T-cell (primary cell): ENCODE measurements at regions not wholly inside any gene's neighbourhood (a gene's known extent, or its start where the extent isn't known, plus 50 kb on each side); places are given as distances from the start of the nearest gene placed in this dataset.

Source experiments
- ATAC-seq, 4 experiments: fragments of 200-7000 bp in 3 of 4; fragments of 150-1000 bp in 1 of 4; cut with Tn5 transposase; replicated peaks in 1 of 4; 1 replicate in 3 of 4; 2 replicates in 1 of 4; pipeline ENCODE4 v1.10.0; 2021; ENCODE audit warnings: moderate library complexity in 3 of 4, mild to moderate bottlenecking in 2 of 4, moderate number of reproducible peaks in 1 of 4
- CTCF ChIA-PET, 2 donors: fragments of 300-600 bp; sonication (Branson Sonifier 250); formaldehyde crosslinking; loops; one replicate each; lab custom pipeline; 2022; ENCODE audit warnings: antibody characterized with exemption in 2 of 2; lab: Charles Lee
- POLR2A ChIA-PET, 2 donors: fragments of 300-600 bp; sonication (Branson Sonifier 250); formaldehyde crosslinking; loops; one replicate each; lab custom pipeline; 2022; ENCODE audit warnings: antibody characterized with exemption in 2 of 2; lab: Charles Lee
- DNase-seq, 35 experiments: peaks; one replicate each; pipeline versions ENCODE4 v3.0.0 to v3.0.0-alpha.2; 2013 to 2023
- H3K27ac ChIP-seq: one replicate; pipeline ENCODE4 v1.5.1; 2013; ENCODE audit warnings: low read length
- H3K27me3 ChIP-seq, 2 experiments: replicated peaks in 1 of 2; 1 replicate in 1 of 2; 2 replicates in 1 of 2; pipeline versions ENCODE4 v1.6.1 to v1.7.0; 2013; ENCODE audit warnings: low read length in 1 of 2, mixed read lengths in 1 of 2; ENCODE audit not compliant: control insufficient read depth in 2 of 2, insufficient read depth in 2 of 2; ENCODE audit errors: extremely low read depth in 1 of 2
- H3K36me3 ChIP-seq, 2 donors: 1 replicate in 1 of 2; 2 replicates in 1 of 2; pipeline versions ENCODE4 v1.6.1 to v1.7.0; 2013; ENCODE audit warnings: low read length in 1 of 2; ENCODE audit not compliant: control insufficient read depth in 2 of 2, insufficient read depth in 1 of 2; ENCODE audit errors: extremely low read depth in 1 of 2
- H3K4me1 ChIP-seq, 2 experiments: 1 replicate in 1 of 2; 2 replicates in 1 of 2; pipeline versions ENCODE4 v1.6.1 to v1.7.0; 2013; ENCODE audit warnings: low read length in 2 of 2, mixed read lengths in 1 of 2; ENCODE audit not compliant: insufficient read depth in 2 of 2, control insufficient read depth in 1 of 2; ENCODE audit errors: extremely low read depth in 1 of 2
- H3K4me3 ChIP-seq, 2 donors: 1 replicate in 1 of 2; 2 replicates in 1 of 2; pipeline versions ENCODE4 v1.5.1 to v1.7.0; 2013; ENCODE audit warnings: mild to moderate bottlenecking in 2 of 2, low read length in 1 of 2, moderate library complexity in 1 of 2; ENCODE audit not compliant: control insufficient read depth in 1 of 2; ENCODE audit errors: extremely low read depth in 1 of 2
- H3K9me3 ChIP-seq: 2 replicates; pipeline ENCODE4 v1.7.0; 2013
- H3K27ac Mint-ChIP-seq, 2 donors: one replicate each; pipeline ENCODE4 v1.8.0; 2020 to 2021; ENCODE audit warnings: mild to moderate bottlenecking in 2 of 2, mixed read lengths in 2 of 2
- H3K27me3 Mint-ChIP-seq, 2 donors: one replicate each; pipeline ENCODE4 v1.8.0; 2021 to 2022; ENCODE audit warnings: mixed read lengths in 2 of 2
- H3K36me3 Mint-ChIP-seq: one replicate; pipeline ENCODE4 v1.8.0; 2021; ENCODE audit warnings: mixed read lengths
- H3K4me1 Mint-ChIP-seq, 3 donors: one replicate each; pipeline ENCODE4 v1.8.0; 2020 to 2022; ENCODE audit warnings: mixed read lengths in 3 of 3, mild to moderate bottlenecking in 1 of 3
- H3K4me3 Mint-ChIP-seq, 3 donors: one replicate each; pipeline ENCODE4 v1.8.0; 2020 to 2022; ENCODE audit warnings: mild to moderate bottlenecking in 3 of 3, mixed read lengths in 3 of 3, moderate library complexity in 3 of 3
- H3K9me3 Mint-ChIP-seq, 3 donors: one replicate each; pipeline ENCODE4 v1.8.0; 2020 to 2022; ENCODE audit warnings: mixed read lengths in 3 of 3
- WGBS: methylation state at CpG from one replicate; pipeline ENCODE4 v1.1.5; 2013; ENCODE audit warnings: missing lambda C conversion rate; ENCODE audit not compliant: insufficient coverage; 5-methylcytosine and 5-hydroxymethylcytosine counted together

GRCh38 chr15:69699096-69699495 lies 246.5 kb downstream of the RPLP1 start:
- H3K36me3 ChIP-seq, result no peaks in the 10 kb centered on the region
- POLR2A ChIA-PET, result no interaction called here
- Mint-ChIP-seq H3K27ac (no peak overlapping the region), H3K27me3 (no peaks in the 10 kb centered on the region), H3K9me3 (no peaks in the 10 kb centered on the region), H3K4me1 (no peaks in the 10 kb centered on the region), H3K4me3 (no peak overlapping the region), H3K36me3 (no peaks in the 10 kb centered on the region)
- no peak for ATAC-seq
- H3K27me3 ChIP-seq, result no peaks in the 10 kb centered on the region
- 100% methylated on average over 1 of the region's 1 CpG for WGBS
- no peak overlapping the region for H3K4me3 ChIP-seq
- CTCF ChIA-PET, result no interaction called here
- no peak for DNase-seq
- H3K27ac ChIP-seq, result no peak overlapping the region
- H3K9me3 ChIP-seq, result no peaks in the 10 kb centered on the region
- H3K4me1 ChIP-seq, result no peaks in the 10 kb centered on the region

GRCh38 chr15:69700380-69700779 lies 247.8 kb downstream of the RPLP1 start:
- CTCF ChIA-PET, result no interaction called here
- Mint-ChIP-seq H3K9me3 (no peaks in the 10 kb centered on the region), H3K36me3 (no peaks in the 10 kb centered on the region), H3K27me3 (no peaks in the 10 kb centered on the region), H3K27ac (no peak overlapping the region), H3K4me1 (no peaks in the 10 kb centered on the region), H3K4me3 (no peak overlapping the region)
- Histone ChIP-seq H3K4me1 (no peaks in the 10 kb centered on the region), H3K4me3 (no peak overlapping the region), H3K9me3 (no peaks in the 10 kb centered on the region), H3K27me3 (no peaks in the 10 kb centered on the region), H3K36me3 (no peaks in the 10 kb centered on the region), H3K27ac (no peak overlapping the region)
- WGBS, result no CpG with 5 or more reads among the region's 3 CpGs
- ATAC-seq (no peak), DNase-seq (no peak)
- POLR2A ChIA-PET, result no interaction called here

GRCh38 chr15:69701198-69701597 lies 248.6 kb downstream of the RPLP1 start:
- CTCF ChIA-PET, result no interaction called here
- peaks cover 0 to 3% (median 0%) of the 10 kb centered on the region in 3 donors for H3K4me1 Mint-ChIP-seq

GRCh38 chr15:69703532-69704187 lies 251.0 kb downstream of the RPLP1 start:
- no peaks in the 10 kb centered on the region for H3K27me3 Mint-ChIP-seq
- DNase-seq (no peak), ATAC-seq (no peak)
- 100% methylated on average over 1 of the region's 9 CpGs for WGBS
- no peaks in the 10 kb centered on the region for H3K27me3 ChIP-seq
- H3K27ac ChIP-seq, result no peak overlapping the region
- peaks cover 5 to 7% (median 7%) of the 10 kb centered on the region in 3 donors for H3K9me3 Mint-ChIP-seq
- no peaks in the 10 kb centered on the region for H3K9me3 ChIP-seq
- peaks cover 7% of the 10 kb centered on the region for H3K36me3 Mint-ChIP-seq
- no peaks in the 10 kb centered on the region for H3K36me3 ChIP-seq
- ChIA-PET CTCF (interaction anchor here in 1 of 2 donors (0.7 kb wide), 1 partner anchor 223 kb away, joined by 5 read pairs; no protein-coding TSS in a partner anchor), POLR2A (no interaction called here)
- no peak overlapping the region for H3K27ac Mint-ChIP-seq
- no peak overlapping the region for H3K4me3 Mint-ChIP-seq
- H3K4me1 ChIP-seq, result peaks cover 0 to 3% of the 10 kb centered on the region in 2 experiments
- H3K4me3 ChIP-seq, result no peak overlapping the region
- H3K4me1 Mint-ChIP-seq, result peaks cover 0 to 7% (median 0%) of the 10 kb centered on the region in 3 donors

More at GRCh38 chr15:69701198-69701597, 248.6 kb downstream of the RPLP1 start:
- Mint-ChIP-seq H3K36me3 (no peaks in the 10 kb centered on the region), H3K27me3 (no peaks in the 10 kb centered on the region), H3K4me3 (no peak overlapping the region), H3K27ac (no peak overlapping the region), H3K9me3 (no peaks in the 10 kb centered on the region)
- WGBS, result no CpG with 5 or more reads among the region's 3 CpGs
- Histone ChIP-seq H3K36me3 (no peaks in the 10 kb centered on the region), H3K27ac (no peak overlapping the region), H3K4me1 (no peaks in the 10 kb centered on the region), H3K4me3 (no peak overlapping the region), H3K27me3 (no peaks in the 10 kb centered on the region), H3K9me3 (no peaks in the 10 kb centered on the region)
- no peak for ATAC-seq
- no peak for DNase-seq
- POLR2A ChIA-PET, result no interaction called here

- peaks cover 0 to 7% (median 0%) of the 10 kb centered on the region in 3 donors for H3K4me1 Mint-ChIP-seq
- H3K4me3 Mint-ChIP-seq, result no peak overlapping the region
- Histone ChIP-seq H3K4me3 (no peak overlapping the region), H3K27me3 (no peaks in the 10 kb centered on the region), H3K9me3 (no peaks in the 10 kb centered on the region), H3K4me1 (peaks cover 0 to 3% of the 10 kb centered on the region in 2 experiments), H3K36me3 (no peaks in the 10 kb centered on the region), H3K27ac (no peak overlapping the region)
- peaks cover 7% of the 10 kb centered on the region for H3K36me3 Mint-ChIP-seq
- POLR2A ChIA-PET, result no interaction called here
- CTCF ChIA-PET, result interaction anchor here in 1 of 2 donors (0.7 kb wide), 1 partner anchor 223 kb away, joined by 5 read pairs; no protein-coding TSS in a partner anchor
- no peaks in the 10 kb centered on the region for H3K27me3 Mint-ChIP-seq
- H3K9me3 Mint-ChIP-seq, result peaks cover 5 to 11% (median 7%) of the 10 kb centered on the region in 3 donors
- no peak for DNase-seq
- no peak overlapping the region for H3K27ac Mint-ChIP-seq
- no CpG with 5 or more reads among the region's 3 CpGs for WGBS
- no peak for ATAC-seq
These were observed 251.6 kb downstream of the RPLP1 start for GRCh38 chr15:69704229-69704628.

- no peak overlapping the region for H3K27ac ChIP-seq
- no peak overlapping the region for H3K27ac Mint-ChIP-seq
- peaks cover 9% of the 10 kb centered on the region for H3K36me3 Mint-ChIP-seq
- ChIA-PET CTCF (no interaction called here), POLR2A (no interaction called here)
- H3K36me3 ChIP-seq, result no peaks in the 10 kb centered on the region
- no peak overlapping the region for H3K4me3 Mint-ChIP-seq
- H3K9me3 ChIP-seq, result no peaks in the 10 kb centered on the region
- DNase-seq, result no peak
- H3K4me1 Mint-ChIP-seq, result peaks cover 0 to 7% (median 0%) of the 10 kb centered on the region in 3 donors
- H3K4me3 ChIP-seq, result no peak overlapping the region
- peaks cover 9 to 15% (median 9%) of the 10 kb centered on the region in 3 donors for H3K9me3 Mint-ChIP-seq
- H3K27me3 ChIP-seq, result no peaks in the 10 kb centered on the region
- no peaks in the 10 kb centered on the region for H3K27me3 Mint-ChIP-seq
- peaks cover 0 to 3% of the 10 kb centered on the region in 2 experiments for H3K4me1 ChIP-seq
- no peak for ATAC-seq
- WGBS, result 100% methylated on average over 1 of the region's 4 CpGs
These were observed 252.1 kb downstream of the RPLP1 start for GRCh38 chr15:69704700-69705099.
